WERI-Rb-1 (cell line): ENCODE measurements at regions not wholly inside any gene's neighbourhood (a gene's known extent, or its start where the extent isn't known, plus 50 kb on each side); places are given as distances from the start of the nearest gene placed in this dataset.

ENCODE experiments used
- DNase-seq: peaks from one replicate; pipeline ENCODE4 v3.0.0-alpha.2; 2020
- H3K27ac ChIP-seq: fragments of 250-450 bp; sonication (Bioruptor Pico); 2 replicates; pipeline ENCODE4 v1.5.1; 2020; ENCODE audit warnings: mild to moderate bottlenecking, moderate library complexity
- H3K27me3 ChIP-seq: fragments of 250-450 bp; sonication (Bioruptor Pico); 2 replicates; pipeline ENCODE4 v1.5.1; 2021; ENCODE audit warnings: mild to moderate bottlenecking, low read depth, moderate library complexity; ENCODE audit not compliant: insufficient read depth, severe bottlenecking
- H3K36me3 ChIP-seq: fragments of 250-450 bp; sonication (Bioruptor Pico); 2 replicates; pipeline ENCODE4 v1.5.1; 2020; ENCODE audit warnings: mild to moderate bottlenecking, moderate library complexity
- H3K4me3 ChIP-seq: 2 replicates; pipeline ENCODE4 v1.5.1; 2011; ENCODE audit warnings: low read depth, mild to moderate bottlenecking, control low read depth, low read length
- H3K9me3 ChIP-seq: fragments of 250-450 bp; sonication (Bioruptor Pico); 2 replicates; pipeline ENCODE4 v1.5.1; 2021; ENCODE audit warnings: mild to moderate bottlenecking, moderate library complexity; ENCODE audit not compliant: severe bottlenecking
- TF ChIP-seq, protein P1 (sequence below): IDR thresholded peaks from 2 replicates; pipeline ENCODE4 v1.5.1; 2011; ENCODE audit warnings: low read depth, mild to moderate bottlenecking, control low read depth, inconsistent platforms, low read length

DNA sequence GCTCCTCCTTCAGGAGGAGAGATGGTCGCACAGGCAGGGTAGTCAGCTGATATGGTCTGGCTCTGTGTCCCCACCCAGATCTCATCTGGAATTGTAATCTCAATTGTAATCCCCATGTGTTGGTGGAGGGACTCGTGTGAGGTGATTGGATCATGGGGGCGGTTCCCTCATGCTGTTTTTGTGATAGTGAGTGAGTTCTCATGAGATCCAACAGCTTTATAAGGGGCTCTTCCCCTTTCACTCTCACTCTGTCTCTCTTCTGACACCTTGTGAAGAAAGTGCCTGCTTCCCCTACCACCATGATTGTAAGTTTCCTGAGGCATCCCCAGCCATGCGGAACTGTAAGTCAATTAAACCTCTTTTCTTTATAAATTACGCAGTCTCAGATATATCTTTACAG lies 218.9 kb upstream of the TMTC1 start:
- TF ChIP-seq, protein P1, sequence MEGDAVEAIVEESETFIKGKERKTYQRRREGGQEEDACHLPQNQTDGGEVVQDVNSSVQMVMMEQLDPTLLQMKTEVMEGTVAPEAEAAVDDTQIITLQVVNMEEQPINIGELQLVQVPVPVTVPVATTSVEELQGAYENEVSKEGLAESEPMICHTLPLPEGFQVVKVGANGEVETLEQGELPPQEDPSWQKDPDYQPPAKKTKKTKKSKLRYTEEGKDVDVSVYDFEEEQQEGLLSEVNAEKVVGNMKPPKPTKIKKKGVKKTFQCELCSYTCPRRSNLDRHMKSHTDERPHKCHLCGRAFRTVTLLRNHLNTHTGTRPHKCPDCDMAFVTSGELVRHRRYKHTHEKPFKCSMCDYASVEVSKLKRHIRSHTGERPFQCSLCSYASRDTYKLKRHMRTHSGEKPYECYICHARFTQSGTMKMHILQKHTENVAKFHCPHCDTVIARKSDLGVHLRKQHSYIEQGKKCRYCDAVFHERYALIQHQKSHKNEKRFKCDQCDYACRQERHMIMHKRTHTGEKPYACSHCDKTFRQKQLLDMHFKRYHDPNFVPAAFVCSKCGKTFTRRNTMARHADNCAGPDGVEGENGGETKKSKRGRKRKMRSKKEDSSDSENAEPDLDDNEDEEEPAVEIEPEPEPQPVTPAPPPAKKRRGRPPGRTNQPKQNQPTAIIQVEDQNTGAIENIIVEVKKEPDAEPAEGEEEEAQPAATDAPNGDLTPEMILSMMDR: 0 out of 2 replicates have a peak, but pooled peaks have one; percentile 34
- Histone ChIP-seq H3K9me3 (no peaks in the 10 kb centered on the region), H3K36me3 (no peaks in the 10 kb centered on the region), H3K27me3 (no peaks in the 10 kb centered on the region), H3K4me3 (no peak overlapping the region), H3K27ac (no peak overlapping the region)
- peak; percentile 46 for DNase-seq

DNA sequence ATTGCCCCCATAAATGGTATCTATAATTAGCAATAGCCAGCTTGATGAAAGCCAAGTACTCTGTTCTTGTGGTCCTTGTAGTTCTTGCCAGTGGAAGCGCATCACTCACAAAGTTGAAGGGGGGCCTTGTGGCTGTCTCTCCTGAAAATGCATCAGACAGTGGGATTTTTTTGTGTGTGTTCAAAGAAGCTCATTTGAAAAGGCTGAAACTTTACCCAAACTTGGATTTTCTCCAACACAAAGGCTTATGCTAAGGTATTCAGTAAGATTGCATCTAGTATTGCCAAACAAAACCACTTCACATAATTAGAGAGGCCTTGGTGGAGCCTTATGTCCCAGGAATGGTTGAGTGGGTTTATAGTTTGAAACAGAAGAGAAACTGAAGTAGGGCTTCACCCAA lies 216.7 kb upstream of the TMTC1 start:
- no peak overlapping the region for H3K27ac ChIP-seq
- no peaks in the 10 kb centered on the region for H3K9me3 ChIP-seq
- TF ChIP-seq, protein P1: no peak
- no peaks in the 10 kb centered on the region for H3K27me3 ChIP-seq
- no peak for DNase-seq
- no peak overlapping the region for H3K4me3 ChIP-seq
- H3K36me3 ChIP-seq: no peaks in the 10 kb centered on the region

DNA sequence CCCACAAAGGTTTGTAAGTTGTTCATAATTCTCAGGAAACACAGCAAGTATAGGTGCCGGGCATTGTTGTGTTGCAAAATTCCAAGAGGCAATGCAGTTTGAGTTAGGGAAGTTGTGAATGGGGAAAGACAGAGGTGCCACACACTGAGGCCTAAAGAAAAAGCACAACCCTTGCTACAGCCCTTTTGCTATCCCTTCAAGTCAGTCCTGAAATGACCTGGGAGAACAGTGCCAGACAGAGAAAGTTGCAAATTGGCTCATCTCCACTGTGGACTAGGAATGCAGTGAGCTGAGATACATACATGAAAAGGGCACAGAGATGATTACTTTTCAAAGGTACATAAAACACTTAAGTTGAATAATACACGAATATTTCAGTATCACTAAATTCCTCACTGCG lies 213.3 kb upstream of the TMTC1 start:
- no peaks in the 10 kb centered on the region for H3K36me3 ChIP-seq
- H3K9me3 ChIP-seq: peaks cover 3% of the 10 kb centered on the region
- TF ChIP-seq, protein P1: no peak
- H3K4me3 ChIP-seq: no peak overlapping the region
- H3K27ac ChIP-seq: no peak overlapping the region
- DNase-seq: no peak
- no peaks in the 10 kb centered on the region for H3K27me3 ChIP-seq

- TF ChIP-seq, protein P1: no peak
- H3K4me3 ChIP-seq: no peak overlapping the region
Observed at GRCh38 chr12:29992366-29992765, 208.6 kb upstream of the TMTC1 start.

GRCh38 chr12:29991924-29992323 lies 208.2 kb upstream of the TMTC1 start:
- H3K27ac ChIP-seq: peak overlapping the region; percentile 44
- no peaks in the 10 kb centered on the region for H3K27me3 ChIP-seq
- no peaks in the 10 kb centered on the region for H3K36me3 ChIP-seq
- H3K9me3 ChIP-seq: peaks cover 3% of the 10 kb centered on the region
- H3K4me3 ChIP-seq: no peak overlapping the region
- TF ChIP-seq, protein P1: no peak
- DNase-seq: no peak

More at GRCh38 chr12:29992366-29992765, 208.6 kb upstream of the TMTC1 start:
- peaks cover 3% of the 10 kb centered on the region for H3K9me3 ChIP-seq
- no peaks in the 10 kb centered on the region for H3K36me3 ChIP-seq
- H3K27me3 ChIP-seq: no peaks in the 10 kb centered on the region
- H3K27ac ChIP-seq: peak overlapping the region; percentile 47
- peak; percentile 55 for DNase-seq

DNA sequence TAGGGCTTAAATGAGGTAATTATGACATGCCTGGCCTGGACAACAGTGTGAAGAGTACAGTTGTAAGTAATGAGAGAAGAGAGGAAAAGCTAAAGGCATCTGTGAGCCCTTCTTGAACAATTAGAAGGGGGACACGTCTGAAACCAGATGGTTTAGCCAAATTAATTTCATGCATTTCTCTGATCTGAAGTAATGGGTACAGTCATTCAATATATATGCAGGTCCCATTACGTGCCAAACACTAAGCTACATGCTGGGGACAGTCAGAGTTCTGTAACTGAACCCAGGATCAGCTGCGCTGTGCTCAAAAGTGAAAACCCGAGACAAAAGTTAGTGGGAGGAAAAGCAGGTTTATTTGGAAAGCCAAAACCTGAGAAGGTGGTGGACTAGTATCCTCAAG lies 207.2 kb upstream of the TMTC1 start:
- Histone ChIP-seq H3K27me3 (no peaks in the 10 kb centered on the region), H3K36me3 (no peaks in the 10 kb centered on the region), H3K27ac (peak overlapping the region; percentile 39; the same call in 1 of the 2 replicates), H3K9me3 (peaks cover 3% of the 10 kb centered on the region), H3K4me3 (no peak overlapping the region)
- no peak for DNase-seq
- TF ChIP-seq, protein P1: no peak
